ENCODE measurements at regions not wholly inside any gene's neighbourhood (a gene's known extent, or its start where the extent isn't known, plus 50 kb on each side); places are given as distances from the start of the nearest gene placed in this dataset.

GRCh38 chr20:25136056-25136455, 54.1 kb upstream of the VSX1 start:
- TF ChIP-seq, protein P1, sequence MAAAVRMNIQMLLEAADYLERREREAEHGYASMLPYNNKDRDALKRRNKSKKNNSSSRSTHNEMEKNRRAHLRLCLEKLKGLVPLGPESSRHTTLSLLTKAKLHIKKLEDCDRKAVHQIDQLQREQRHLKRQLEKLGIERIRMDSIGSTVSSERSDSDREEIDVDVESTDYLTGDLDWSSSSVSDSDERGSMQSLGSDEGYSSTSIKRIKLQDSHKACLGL (CRISPR knock-in tag; IDR thresholded peaks at IDR 0.05; ENCODE audit: borderline replicate concordance, poor library complexity, severe bottlenecking): no peak
- TF ChIP-seq, protein P2, sequence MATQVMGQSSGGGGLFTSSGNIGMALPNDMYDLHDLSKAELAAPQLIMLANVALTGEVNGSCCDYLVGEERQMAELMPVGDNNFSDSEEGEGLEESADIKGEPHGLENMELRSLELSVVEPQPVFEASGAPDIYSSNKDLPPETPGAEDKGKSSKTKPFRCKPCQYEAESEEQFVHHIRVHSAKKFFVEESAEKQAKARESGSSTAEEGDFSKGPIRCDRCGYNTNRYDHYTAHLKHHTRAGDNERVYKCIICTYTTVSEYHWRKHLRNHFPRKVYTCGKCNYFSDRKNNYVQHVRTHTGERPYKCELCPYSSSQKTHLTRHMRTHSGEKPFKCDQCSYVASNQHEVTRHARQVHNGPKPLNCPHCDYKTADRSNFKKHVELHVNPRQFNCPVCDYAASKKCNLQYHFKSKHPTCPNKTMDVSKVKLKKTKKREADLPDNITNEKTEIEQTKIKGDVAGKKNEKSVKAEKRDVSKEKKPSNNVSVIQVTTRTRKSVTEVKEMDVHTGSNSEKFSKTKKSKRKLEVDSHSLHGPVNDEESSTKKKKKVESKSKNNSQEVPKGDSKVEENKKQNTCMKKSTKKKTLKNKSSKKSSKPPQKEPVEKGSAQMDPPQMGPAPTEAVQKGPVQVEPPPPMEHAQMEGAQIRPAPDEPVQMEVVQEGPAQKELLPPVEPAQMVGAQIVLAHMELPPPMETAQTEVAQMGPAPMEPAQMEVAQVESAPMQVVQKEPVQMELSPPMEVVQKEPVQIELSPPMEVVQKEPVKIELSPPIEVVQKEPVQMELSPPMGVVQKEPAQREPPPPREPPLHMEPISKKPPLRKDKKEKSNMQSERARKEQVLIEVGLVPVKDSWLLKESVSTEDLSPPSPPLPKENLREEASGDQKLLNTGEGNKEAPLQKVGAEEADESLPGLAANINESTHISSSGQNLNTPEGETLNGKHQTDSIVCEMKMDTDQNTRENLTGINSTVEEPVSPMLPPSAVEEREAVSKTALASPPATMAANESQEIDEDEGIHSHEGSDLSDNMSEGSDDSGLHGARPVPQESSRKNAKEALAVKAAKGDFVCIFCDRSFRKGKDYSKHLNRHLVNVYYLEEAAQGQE (IDR thresholded peaks at IDR 0.05; ENCODE audit: borderline replicate concordance): no peak
- TF ChIP-seq, protein P2 (CRISPR knock-in tag; IDR thresholded peaks at IDR 0.05; ENCODE audit: low read depth): no peak
- TF ChIP-seq SRF (CRISPR knock-in tag; IDR thresholded peaks at IDR 0.05): no peak
- no peak for TF ChIP-seq TAF1 (IDR thresholded peaks at IDR 0.05; ENCODE audit: control insufficient read depth, extremely low read depth, insufficient read depth, low read length, severe bottlenecking)
- no peak for TF ChIP-seq POLR2AphosphoS2 (IDR thresholded peaks at IDR 0.05; ENCODE audit: low read length)
- TF ChIP-seq FOXA1 (IDR thresholded peaks at IDR 0.05; ENCODE audit: borderline replicate concordance): no peak

Measured in K562 (cell line).